IPS-11a (cell line): ENCODE measurements at regions not wholly inside any gene's neighbourhood (a gene's known extent, or its start where the extent isn't known, plus 50 kb on each side); places are given as distances from the start of the nearest gene placed in this dataset.

ENCODE experiments used
- H3K4me3 ChIP-seq: one replicate; pipeline ENCODE4 v1.5.1; 2013; ENCODE audit warnings: low read depth, low read length, control low read depth

GRCh38 chr1:239676522-239677273, 290.3 kb downstream of the CHRM3 start:
- no peak overlapping the region for H3K4me3 ChIP-seq

GRCh38 chr1:239677362-239677761, 291.0 kb downstream of the CHRM3 start:
- no peak overlapping the region for H3K4me3 ChIP-seq

- no peak overlapping the region for H3K4me3 ChIP-seq
These were observed 291.8 kb downstream of the CHRM3 start for GRCh38 chr1:239678181-239678580.

- no peak overlapping the region for H3K4me3 ChIP-seq
These were observed 295.7 kb downstream of the CHRM3 start for GRCh38 chr1:239682046-239682445.

GRCh38 chr1:239682960-239683359, 296.6 kb downstream of the CHRM3 start:
- no peak overlapping the region for H3K4me3 ChIP-seq

GRCh38 chr1:239686386-239686785, 300.0 kb downstream of the CHRM3 start:
- no peak overlapping the region for H3K4me3 ChIP-seq

GRCh38 chr1:239696317-239696716, 309.9 kb downstream of the CHRM3 start:
- no peak overlapping the region for H3K4me3 ChIP-seq

GRCh38 chr1:239700667-239701066, 314.3 kb downstream of the CHRM3 start:
- H3K4me3 ChIP-seq = no peak overlapping the region

- no peak overlapping the region for H3K4me3 ChIP-seq
These were observed 316.7 kb downstream of the CHRM3 start for GRCh38 chr1:239703075-239703474.

- H3K4me3 ChIP-seq = no peak overlapping the region
These were observed 320.0 kb downstream of the CHRM3 start for GRCh38 chr1:239706245-239706892.

- H3K4me3 ChIP-seq = no peak overlapping the region
These were observed 321.2 kb downstream of the CHRM3 start for GRCh38 chr1:239707615-239708014.

- no peak overlapping the region for H3K4me3 ChIP-seq
These were observed 322.3 kb downstream of the CHRM3 start for GRCh38 chr1:239708622-239709021.

- no peak overlapping the region for H3K4me3 ChIP-seq
These were observed 325.4 kb downstream of the CHRM3 start for GRCh38 chr1:239711768-239712167.

GRCh38 chr1:239717097-239717917, 330.9 kb downstream of the CHRM3 start:
- H3K4me3 ChIP-seq = no peak overlapping the region

- no peak overlapping the region for H3K4me3 ChIP-seq
These were observed 331.5 kb downstream of the CHRM3 start for GRCh38 chr1:239717918-239718184.

GRCh38 chr1:239718571-239718970, 332.2 kb downstream of the CHRM3 start:
- no peak overlapping the region for H3K4me3 ChIP-seq

GRCh38 chr1:239718997-239719628, 332.7 kb downstream of the CHRM3 start:
- no peak overlapping the region for H3K4me3 ChIP-seq

- H3K4me3 ChIP-seq = no peak overlapping the region
These were observed 333.4 kb downstream of the CHRM3 start for GRCh38 chr1:239719642-239720258.

GRCh38 chr1:239722035-239722434, 335.7 kb downstream of the CHRM3 start:
- H3K4me3 ChIP-seq = no peak overlapping the region

GRCh38 chr1:239723776-239724367, 337.5 kb downstream of the CHRM3 start:
- no peak overlapping the region for H3K4me3 ChIP-seq

- no peak overlapping the region for H3K4me3 ChIP-seq
These were observed 339.0 kb downstream of the CHRM3 start for GRCh38 chr1:239725371-239725770.
